HG03039 (cell line): ENCODE measurements at regions not wholly inside any gene's neighbourhood (a gene's known extent, or its start where the extent isn't known, plus 50 kb on each side); places are given as distances from the start of the nearest gene placed in this dataset.
"Not testable (repeated sequence)": the region's sequence is repeated elsewhere in the genome, so short reads cannot be mapped to it uniquely, and the experiment has no call there.

Source experiments
- ATAC-seq: cut with Tn5 transposase; IDR thresholded peaks from one replicate; pipeline ENCODE4 v1.9.1; 2021; ENCODE audit warnings: mild to moderate bottlenecking, moderate library complexity; ENCODE audit not compliant: unreplicated experiment

DNA sequence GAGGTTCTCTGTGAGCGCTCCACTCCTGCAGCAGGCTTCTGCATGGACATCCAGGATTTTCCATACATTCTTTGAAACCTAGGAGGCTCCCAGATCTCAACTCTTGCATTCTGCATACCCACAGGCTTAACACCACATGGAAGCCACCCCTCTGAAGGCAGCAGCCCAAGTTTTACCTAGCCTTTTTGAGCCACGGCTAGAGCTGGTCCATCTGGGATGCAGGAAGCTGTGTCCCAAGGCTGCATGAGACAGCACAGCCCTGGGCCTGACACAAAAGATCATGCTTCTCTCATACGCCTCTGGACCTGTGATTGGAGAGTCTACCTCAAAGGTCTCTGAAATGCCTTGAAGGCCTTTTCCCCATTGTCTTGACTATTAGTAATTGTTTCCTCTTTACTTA lies 53.6 kb upstream of the RPRM start:
- no peak for ATAC-seq

DNA sequence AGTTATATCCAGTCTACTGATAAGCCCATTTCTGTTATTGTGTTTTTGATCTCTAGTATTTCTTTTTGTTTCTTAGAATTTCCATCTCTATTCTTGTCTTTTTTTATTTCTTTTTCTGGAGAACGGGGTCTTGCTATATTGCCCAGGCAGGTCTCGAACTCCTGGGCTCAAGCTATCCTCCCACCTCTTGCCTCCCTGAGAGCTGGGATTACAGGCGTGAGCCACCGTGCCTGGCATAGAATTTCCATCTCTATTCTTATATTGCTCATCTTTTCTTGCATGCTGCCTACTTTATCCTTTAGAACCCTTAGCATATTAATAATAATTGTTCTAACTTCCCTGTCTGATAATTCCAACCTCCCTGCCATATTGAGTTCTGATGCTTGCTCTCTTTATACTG lies 55.2 kb upstream of the RPRM start:
- not testable (repeated sequence) for ATAC-seq

DNA sequence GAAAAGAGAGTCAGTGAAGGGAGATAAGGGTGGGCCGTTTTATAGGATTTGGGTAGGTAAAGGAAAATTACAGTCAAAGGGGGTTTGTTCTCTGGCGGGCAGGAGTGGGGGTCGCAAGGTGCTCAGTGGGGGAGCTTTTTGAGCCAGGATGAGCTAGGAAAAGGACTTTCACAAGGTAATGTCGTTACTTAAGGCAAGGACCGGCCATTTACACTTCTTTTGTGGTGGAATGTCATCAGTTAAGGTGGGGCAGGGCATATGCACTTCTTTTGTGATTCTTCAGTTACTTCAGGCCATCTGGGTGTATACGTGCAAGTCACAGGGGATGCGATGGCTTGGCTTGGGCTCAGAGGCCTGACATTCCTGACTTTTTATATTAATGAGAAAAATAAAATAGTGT lies 56.0 kb upstream of the RPRM start:
- not testable (repeated sequence) for ATAC-seq

DNA sequence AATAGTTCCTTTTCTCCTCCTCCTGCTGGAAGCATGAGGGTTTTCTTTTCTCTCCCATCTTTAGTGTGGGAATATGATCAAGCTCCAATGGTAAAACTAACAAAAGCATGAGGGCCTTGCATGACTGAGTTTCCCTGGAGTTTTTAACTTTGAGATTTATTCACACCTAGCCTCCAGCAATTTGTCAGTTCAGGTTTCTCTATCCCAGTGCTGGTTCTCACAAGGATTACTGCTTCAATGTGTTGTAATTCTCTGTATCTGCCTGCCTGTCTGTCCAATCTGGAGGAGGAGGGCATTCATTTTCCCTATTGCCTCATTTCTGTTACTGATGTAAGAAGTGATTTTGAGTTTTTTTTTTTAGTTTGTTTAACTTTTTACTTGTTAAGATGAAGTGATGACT lies 57.6 kb upstream of the RPRM start:
- no peak for ATAC-seq

DNA sequence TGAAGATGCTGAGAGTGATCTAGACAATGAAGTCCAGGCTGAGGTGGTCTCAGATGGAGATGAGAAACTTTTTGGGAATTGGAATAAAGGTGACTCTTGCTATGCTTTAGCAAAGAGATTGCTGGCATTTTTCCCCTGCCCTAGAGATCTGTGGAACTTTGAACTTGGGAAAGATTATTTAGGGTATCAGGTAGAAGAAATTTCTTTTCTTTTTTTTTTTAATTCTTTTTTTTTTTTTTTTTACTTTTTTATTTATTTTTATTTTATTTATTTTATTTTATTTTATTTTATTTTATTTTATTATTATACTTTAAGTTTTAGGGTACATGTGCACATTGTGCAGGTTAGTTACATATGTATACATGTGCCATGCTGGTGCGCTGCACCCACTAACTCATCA lies 59.5 kb upstream of the RPRM start:
- not testable (repeated sequence) for ATAC-seq

DNA sequence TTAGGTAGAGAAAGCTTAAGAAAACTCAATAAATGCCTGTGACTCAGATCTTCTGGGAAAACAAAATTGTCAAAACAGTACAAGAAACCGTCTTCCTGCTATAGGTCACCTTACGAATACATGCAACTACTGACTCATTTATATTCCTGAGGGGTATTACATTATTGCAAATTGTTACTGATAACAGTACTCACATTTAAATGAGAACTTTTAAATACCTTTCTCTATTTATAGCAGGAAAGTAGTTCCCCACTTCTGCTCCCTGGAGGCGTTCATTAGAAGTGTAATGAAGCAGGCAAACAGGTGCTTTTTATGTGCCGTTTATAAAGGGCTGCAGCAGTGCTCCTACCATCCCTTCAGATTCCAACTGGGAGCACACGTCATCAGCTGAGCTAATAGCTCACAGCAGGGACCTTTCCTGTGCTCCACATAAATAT lies 65.1 kb upstream of the RPRM start:
- ATAC-seq: peak; percentile 93

DNA sequence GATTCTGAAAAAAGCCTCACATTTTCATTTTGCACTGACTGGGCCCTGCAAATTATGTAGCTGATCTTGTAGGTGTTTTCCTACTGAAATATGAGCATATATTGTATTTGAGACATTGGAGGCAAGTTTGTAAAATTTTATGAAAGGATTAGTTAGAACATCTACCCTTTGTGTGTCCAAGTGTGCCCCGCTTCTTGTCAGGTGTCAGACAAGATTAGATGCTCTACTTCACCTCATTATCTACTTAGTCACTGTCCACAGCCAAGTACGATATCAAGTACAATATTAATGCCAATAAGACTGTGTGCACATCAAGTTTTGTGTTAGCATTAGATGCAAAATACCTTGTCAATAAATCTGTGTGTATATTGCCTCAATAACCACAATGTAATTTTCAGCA lies 67.8 kb upstream of the RPRM start:
- ATAC-seq: no peak

DNA sequence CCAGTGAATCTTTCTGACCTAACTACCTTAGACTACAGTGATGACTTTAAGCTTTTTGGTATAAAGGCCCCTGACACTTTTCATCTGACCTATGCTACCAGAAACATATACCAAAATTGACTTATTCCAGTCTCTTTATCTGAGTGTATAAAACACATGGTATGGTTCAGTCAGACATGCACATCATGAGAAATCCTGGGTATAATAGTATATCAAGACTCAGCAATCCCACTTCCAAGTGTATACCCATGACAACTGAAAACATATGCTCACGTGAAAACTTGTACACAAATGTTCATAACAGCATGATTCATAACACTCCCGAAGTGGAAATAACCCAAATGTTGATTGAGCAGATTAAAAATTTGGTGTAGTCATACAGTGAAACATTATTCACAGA lies 70.0 kb upstream of the RPRM start:
- no peak for ATAC-seq

DNA sequence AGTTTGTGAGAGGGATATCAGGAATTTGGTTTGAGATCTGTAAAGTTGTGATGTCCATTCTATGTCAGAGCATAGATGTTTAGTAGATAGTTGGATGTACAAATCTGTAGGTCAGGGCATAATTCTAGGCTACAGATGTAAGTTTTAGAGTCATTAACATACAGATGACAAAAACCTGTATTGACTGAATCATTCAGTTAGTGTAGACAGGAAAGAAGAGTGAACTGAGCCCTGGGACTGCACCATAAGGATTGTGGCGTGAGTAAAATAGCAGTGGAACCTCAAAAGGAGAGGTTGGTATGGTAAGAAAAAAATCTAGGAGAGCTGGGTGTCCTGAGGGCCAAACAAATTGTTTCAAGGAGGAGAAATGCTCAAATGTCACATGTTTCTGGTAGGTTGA lies 73.1 kb upstream of the RPRM start:
- no peak for ATAC-seq

DNA sequence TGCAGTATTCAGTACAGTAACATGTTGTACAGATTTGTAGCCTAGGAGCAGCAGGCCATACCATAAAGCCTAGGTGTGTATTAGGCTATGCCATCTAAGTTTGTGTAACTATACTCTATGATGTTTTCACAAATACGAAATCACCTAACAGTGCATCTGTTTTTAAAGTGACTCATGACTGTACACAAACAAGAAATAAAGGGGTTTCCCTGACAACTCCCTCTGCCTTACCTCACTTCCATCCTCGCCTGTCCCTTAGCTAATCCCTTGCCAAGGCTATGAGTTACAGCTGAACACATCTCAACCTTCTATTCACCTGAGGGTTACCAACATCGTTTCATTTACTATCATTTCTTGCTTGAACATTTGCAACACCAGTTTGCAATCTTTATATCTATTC lies 78.6 kb upstream of the RPRM start:
- ATAC-seq: no peak

DNA sequence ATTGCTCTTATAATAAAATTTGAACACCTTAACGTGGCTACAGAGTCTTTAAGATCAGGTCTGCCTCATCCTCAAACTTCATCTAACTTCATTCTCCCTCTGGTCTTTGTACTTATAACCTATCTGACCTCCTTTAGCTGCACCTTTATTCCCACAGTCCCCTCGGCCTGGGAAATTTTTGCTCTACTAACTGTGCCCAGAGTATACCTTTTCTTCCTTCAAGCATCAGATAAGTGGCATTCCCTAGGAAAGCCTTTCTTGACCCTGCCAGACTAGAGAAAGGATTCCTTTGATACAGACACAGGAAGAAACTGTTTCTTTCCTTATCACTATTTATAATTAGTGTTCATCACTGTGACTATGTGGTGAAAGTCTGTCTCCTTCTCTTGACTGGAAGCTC lies 79.2 kb upstream of the RPRM start:
- ATAC-seq: no peak

DNA sequence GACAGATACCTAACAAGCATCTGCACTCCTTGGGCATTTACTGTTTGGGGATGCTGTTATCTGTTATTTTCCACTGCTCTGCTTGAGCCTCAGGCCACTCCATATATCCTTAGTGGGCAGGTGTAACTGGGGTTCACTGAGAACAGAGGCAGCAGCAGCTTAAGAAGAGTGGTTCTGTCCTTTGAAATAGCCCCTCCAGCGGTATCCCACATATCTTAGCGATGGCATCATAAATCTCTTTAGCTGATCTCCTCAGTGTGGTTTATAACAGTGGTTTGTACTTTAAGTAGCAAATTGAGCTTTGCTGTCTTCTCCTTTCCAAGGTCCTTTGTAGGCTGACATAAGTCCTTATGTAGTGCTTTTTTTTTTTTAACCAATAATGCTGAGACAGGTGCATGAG lies 79.7 kb upstream of the RPRM start:
- ATAC-seq: no peak

DNA sequence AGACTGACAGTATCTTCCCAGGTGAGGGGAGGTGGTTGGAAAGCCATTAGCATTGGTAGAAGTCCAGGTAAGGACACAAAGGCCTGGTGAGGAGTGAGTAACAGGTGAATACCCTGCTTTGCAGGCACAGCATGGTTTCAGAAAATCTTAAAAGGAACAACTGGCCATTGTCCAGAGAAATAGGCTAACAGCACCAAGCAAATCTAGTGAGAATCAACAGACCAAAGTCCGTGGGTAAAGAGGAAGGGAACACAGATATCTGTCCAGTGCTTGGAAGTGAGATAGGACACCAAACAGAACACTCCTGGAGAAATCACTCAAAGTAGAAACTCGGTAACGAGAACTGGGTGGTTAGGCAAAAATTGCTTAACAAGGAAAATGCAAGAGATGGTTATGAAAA lies 88.8 kb upstream of the RPRM start:
- no peak for ATAC-seq

DNA sequence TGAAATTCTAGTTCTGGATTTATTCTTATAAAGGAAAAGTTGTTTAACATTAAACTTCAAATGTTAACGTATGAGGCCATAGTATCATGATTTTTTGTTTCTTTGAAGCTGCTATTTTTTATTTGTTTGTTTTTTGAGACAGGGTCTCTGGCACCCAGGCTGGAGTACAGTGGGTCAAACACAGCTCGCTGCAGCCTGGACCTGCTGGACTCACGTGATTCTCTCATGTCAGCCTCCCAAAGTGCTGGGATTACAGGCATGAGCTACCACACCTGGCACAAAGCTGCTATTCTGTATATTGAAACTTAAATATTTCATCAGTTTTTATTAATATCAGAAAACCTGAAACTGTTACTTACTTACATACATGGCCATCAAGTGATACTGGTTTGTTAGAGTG lies 89.5 kb upstream of the RPRM start:
- ATAC-seq: no peak

DNA sequence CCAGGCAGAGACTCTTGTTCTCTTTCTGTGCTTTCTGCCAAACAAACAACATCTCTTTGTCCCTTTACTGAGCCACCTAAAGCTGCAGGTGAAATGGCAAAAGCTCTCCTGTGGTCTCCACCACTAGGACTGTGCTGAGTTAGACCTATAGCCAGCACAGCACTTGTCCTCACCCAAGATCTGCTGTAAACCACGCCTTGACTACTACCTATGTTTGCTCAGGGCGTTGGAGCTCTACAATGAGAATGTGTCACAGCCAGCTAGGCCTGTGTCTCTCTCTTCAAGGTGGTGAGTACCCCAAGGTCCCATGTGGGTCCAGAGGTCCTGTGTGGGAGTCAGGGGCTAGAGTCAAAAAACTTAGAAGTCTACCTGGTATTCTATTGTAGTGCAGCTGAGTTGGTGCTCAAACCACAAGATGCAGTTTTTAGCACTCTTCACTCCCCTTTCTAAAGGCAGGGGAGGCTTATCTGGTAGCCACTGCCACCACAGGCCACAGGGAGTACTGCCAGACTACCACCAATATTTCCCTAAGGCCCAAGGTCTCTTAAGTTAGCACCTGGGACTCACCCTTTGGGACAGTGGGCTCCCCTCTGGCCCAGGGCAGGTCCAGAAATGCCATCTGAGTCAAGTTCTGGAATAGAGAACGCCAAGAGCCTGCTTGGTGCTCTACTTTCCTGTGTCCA lies 96.8 kb upstream of the RPRM start:
- no peak for ATAC-seq

DNA sequence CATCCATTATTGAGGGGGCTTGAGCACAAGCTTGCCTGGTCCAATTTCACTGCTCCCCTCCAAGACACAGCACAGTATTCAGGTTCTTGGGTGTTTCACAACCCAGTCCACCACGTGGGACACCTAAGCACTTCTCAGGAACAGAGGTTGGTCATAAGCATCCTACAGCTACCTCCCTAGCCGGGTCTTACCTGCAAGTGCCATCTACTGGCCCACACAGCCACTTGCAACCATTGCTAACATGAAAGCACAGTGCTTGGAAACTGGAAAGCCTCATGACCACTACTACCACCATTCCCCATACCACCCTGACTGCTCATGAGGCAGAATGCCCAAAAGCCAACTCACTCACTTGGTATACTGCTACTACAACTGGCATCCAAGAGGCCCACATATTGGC lies 105.7 kb upstream of the RPRM start:
- no peak for ATAC-seq

DNA sequence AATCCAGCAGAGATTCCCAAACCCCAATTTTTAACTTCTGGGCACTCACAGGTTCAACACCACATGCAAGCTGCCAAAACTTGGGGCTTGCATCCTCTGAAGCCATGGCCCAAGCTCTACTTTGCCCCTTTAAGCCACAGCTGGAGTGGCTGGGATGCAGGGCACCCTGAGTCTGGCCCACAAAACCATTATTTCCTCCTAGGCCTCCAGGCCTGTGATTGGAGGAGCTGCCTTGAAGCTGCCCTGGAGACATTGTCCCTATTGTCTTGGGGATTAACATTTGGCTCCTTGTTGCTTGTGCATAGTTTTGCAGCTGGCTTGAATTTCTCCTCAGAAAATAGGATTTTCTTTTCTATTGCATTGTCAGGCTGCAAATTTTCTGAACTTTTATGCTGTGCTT lies 109.8 kb upstream of the RPRM start:
- no peak for ATAC-seq

DNA sequence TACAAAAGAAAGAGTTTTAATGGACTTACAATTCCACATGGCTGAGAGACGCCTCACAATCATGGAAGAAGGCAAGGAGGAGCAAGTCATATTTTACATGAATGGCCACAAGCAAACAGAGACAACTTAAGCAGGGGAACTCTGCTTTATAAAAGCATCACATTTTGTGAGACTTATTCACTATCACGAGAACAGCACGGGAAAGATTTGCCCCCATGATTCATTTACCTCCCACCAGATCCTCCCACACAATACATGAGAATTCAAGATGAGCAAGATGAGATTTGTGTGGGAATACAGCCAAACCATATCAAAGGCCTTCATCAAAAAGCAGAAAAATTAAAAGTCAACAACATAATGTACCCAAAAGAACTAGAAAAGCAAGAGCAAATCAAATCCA lies 111.0 kb upstream of the RPRM start:
- ATAC-seq: no peak

DNA sequence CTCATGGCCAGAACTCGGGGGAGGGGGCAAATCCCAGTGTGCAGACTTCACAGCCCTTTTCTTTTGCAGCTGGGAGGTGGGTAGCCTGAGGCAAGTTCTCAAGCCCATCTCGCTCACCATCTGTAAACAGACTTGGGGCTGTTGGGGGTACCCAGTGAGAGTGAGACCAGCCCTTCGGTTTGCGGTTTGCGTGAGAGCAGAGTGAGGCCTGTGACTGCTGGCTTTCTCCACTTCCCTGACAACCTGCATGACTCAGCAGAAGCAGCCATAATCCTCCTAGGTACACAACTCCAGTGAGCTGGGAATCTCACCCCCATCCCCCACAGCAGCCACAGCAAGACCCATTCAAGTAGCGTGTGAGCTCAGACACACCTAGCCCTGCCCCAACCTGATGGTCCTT lies 114.5 kb upstream of the RPRM start:
- not testable (repeated sequence) for ATAC-seq

DNA sequence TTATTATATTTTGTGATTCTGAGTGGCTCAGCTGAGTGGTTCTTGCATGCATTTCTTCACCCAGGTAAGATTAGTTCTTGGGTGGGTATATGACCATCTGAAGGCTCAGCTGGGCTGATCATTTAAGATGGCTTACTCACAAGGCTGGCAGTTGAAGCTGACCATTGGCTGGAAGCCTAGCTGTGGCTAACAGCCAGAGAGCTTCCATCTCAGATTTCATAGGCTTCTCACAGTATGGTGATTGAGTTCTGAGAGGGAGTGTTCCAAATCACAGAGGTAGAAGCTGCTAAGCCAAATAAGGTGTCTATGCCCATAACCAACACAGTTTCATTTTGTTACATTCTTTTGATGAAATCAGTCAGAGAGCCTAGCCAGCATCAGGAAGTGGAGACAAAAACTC lies 117.4 kb upstream of the RPRM start:
- no peak for ATAC-seq

DNA sequence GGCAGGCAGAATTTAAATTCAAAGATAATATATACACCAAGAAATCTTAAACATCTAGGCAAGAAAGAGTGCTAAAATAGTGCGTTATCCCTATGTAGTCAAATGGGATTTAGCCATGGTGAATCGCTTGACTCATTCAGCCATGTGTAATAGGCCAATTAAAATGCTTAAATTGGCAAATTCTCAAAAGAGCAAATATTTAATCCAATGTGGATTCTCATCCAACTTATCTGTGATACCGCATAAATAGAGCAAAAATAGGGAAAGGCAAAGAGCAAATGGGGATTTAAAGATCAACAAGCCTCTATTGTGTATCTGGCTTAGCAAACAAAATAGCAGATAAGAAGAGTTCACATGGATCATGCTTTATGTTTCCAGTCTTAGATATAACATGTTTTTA lies 123.2 kb upstream of the RPRM start:
- no peak for ATAC-seq

DNA sequence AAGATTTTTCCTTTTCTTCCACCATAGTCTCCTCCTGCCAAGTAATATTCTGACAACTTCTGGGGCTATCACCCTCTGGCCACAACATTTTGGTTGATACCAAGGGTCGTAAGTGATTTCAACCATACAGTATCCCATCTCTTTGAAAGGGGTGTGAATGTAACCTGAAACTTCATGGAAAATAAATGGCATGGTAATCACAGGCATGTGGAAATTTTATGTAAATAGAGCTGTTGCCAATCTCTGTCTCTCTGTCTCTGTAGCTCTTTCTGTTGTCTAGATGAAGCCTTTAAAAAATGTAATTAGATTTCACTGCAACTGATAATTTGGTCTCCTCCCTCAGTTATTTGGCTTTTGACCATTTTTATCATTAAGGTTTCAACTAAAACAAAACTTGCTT lies 125.6 kb upstream of the RPRM start:
- no peak for ATAC-seq

DNA sequence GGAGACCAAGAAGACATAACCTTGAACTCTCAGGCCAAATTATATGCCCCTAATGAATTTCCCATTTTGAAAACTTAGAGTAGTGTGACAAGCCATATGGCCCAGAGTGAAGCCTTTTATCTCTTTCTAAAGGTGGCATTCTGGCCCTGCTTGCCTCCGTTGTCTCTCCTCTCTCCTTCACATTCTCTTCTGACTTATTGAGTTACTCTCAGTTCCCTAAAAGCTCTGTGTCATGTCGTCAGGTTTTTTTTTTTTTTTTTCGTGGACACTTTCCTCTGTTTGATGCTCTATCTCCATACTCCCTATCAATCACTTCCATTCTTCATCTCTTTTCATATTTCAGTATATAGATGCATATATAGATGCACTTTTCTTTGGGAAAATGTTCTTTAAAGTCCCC lies 128.1 kb upstream of the RPRM start:
- no peak for ATAC-seq

DNA sequence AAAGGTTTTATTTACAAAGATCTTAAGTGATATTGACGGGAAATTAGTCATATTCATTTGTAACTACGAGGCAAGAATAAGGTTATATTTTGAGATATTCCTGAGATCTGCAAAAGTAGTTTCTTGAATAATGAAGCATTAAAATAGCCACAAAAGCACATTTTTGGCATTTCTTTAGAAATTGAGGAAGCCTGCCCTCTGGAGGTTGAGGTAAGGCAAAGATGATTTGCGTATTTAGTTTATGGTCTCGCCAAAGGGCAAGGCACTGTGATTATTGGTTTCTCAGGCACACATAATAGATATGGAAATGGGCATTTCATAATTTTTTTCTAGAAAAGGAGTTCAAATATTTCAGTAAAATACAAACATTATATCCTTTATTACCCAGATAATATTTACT lies 143.7 kb upstream of the RPRM start:
- ATAC-seq: no peak
